Ectodermal cell (in vitro differentiated cells): ENCODE measurements at regions not wholly inside any gene's neighbourhood (a gene's known extent, or its start where the extent isn't known, plus 50 kb on each side); places are given as distances from the start of the nearest gene placed in this dataset.
"Not testable (repeated sequence)": the region's sequence is repeated elsewhere in the genome, so short reads cannot be mapped to it uniquely, and the experiment has no call there.

Experiments used
- H3K27ac ChIP-seq: 2 replicates; pipeline ENCODE4 v1.7.0; 2013; ENCODE audit warnings: mild to moderate bottlenecking, low read depth, low read length; ENCODE audit not compliant: insufficient read depth, poor library complexity, severe bottlenecking
- H3K27me3 ChIP-seq: 2 replicates; pipeline ENCODE4 v1.7.0; 2013; ENCODE audit warnings: mild to moderate bottlenecking, low read length; ENCODE audit not compliant: insufficient read depth, control insufficient read depth, poor library complexity, severe bottlenecking
- H3K36me3 ChIP-seq: one replicate; pipeline ENCODE4 v1.7.0; 2013; ENCODE audit warnings: low read length; ENCODE audit not compliant: control insufficient read depth, insufficient read depth
- H3K4me1 ChIP-seq: one replicate; pipeline ENCODE4 v1.7.0; 2013; ENCODE audit warnings: low read length; ENCODE audit not compliant: control insufficient read depth, insufficient read depth
- H3K4me3 ChIP-seq: 2 replicates; pipeline ENCODE4 v1.7.0; 2013; ENCODE audit warnings: low read depth, low read length, control low read depth; ENCODE audit not compliant: insufficient read depth
- H3K9me3 ChIP-seq: 2 replicates; pipeline ENCODE4 v1.7.0; 2013; ENCODE audit warnings: mild to moderate bottlenecking, low read length, moderate library complexity; ENCODE audit not compliant: control insufficient read depth
- WGBS, 2 experiments: methylation state at CpG; one replicate each; pipeline ENCODE4 v1.1.7; 2013; ENCODE audit warnings: missing lambda C conversion rate in 2 of 2; 5-methylcytosine and 5-hydroxymethylcytosine counted together

- no peaks in the 10 kb centered on the region for H3K27me3 ChIP-seq
- no peak overlapping the region for H3K4me3 ChIP-seq
- H3K9me3 ChIP-seq, result no peaks in the 10 kb centered on the region
- H3K36me3 ChIP-seq, result no peaks in the 10 kb centered on the region
- H3K4me1 ChIP-seq, result no peaks in the 10 kb centered on the region
- H3K27ac ChIP-seq, result no peak overlapping the region
- 79 to 80% methylated on average over 6 to 7 of the region's 7 CpGs for WGBS, 2 experiments
Measured at GRCh38 chr1:238340989-238341388, 450.3 kb upstream of the ZP4 start.

GRCh38 chr1:238336531-238336930, 445.8 kb upstream of the ZP4 start:
- Histone ChIP-seq H3K36me3 (no peaks in the 10 kb centered on the region), H3K4me1 (no peaks in the 10 kb centered on the region)
- WGBS, 2 experiments, result 81 to 83% methylated on average over 7 of the region's 7 CpGs

GRCh38 chr1:238334170-238334569, 443.4 kb upstream of the ZP4 start:
- Histone ChIP-seq H3K27ac (no peak overlapping the region), H3K4me3 (no peak overlapping the region), H3K4me1 (no peaks in the 10 kb centered on the region), H3K27me3 (no peaks in the 10 kb centered on the region), H3K36me3 (no peaks in the 10 kb centered on the region), H3K9me3 (no peaks in the 10 kb centered on the region)
- no CpG with 5 or more reads among the region's 1 CpG for WGBS, 2 experiments

More at GRCh38 chr1:238336531-238336930, 445.8 kb upstream of the ZP4 start:
- no peak overlapping the region for H3K27ac ChIP-seq
- no peak overlapping the region for H3K4me3 ChIP-seq
- H3K9me3 ChIP-seq, result no peaks in the 10 kb centered on the region
- H3K27me3 ChIP-seq, result no peaks in the 10 kb centered on the region

- Histone ChIP-seq H3K9me3 (no peaks in the 10 kb centered on the region), H3K27ac (no peak overlapping the region), H3K4me3 (no peak overlapping the region), H3K36me3 (no peaks in the 10 kb centered on the region), H3K27me3 (no peaks in the 10 kb centered on the region), H3K4me1 (no peaks in the 10 kb centered on the region)
Measured at GRCh38 chr1:238331557-238331956, 440.8 kb upstream of the ZP4 start.

GRCh38 chr1:238329671-238330070, 438.9 kb upstream of the ZP4 start:
- H3K36me3 ChIP-seq, result no peaks in the 10 kb centered on the region
- H3K27ac ChIP-seq, result no peak overlapping the region
- H3K9me3 ChIP-seq, result no peaks in the 10 kb centered on the region
- no peaks in the 10 kb centered on the region for H3K27me3 ChIP-seq
- no peak overlapping the region for H3K4me3 ChIP-seq
- no peaks in the 10 kb centered on the region for H3K4me1 ChIP-seq
- WGBS, 2 experiments, result 94 to 100% methylated on average over 1 of the region's 1 CpG

GRCh38 chr1:238327033-238327432, 436.3 kb upstream of the ZP4 start:
- not testable (repeated sequence) for H3K27ac ChIP-seq, H3K4me1 ChIP-seq, H3K27me3 ChIP-seq, H3K4me3 ChIP-seq, H3K36me3 ChIP-seq, H3K9me3 ChIP-seq
- WGBS, 2 experiments, result 94 to 96% methylated on average over 22 of the region's 22 CpGs

GRCh38 chr1:238326479-238326878, 435.8 kb upstream of the ZP4 start:
- not testable (repeated sequence) for H3K9me3 ChIP-seq, H3K27ac ChIP-seq, H3K4me3 ChIP-seq, H3K36me3 ChIP-seq, H3K4me1 ChIP-seq, H3K27me3 ChIP-seq
- 97% methylated on average over 9 of the region's 9 CpGs for WGBS, 2 experiments

GRCh38 chr1:238324211-238324864, 433.6 kb upstream of the ZP4 start:
- no peak overlapping the region for H3K4me3 ChIP-seq
- H3K27ac ChIP-seq, result no peak overlapping the region
- no peaks in the 10 kb centered on the region for H3K36me3 ChIP-seq
- no peaks in the 10 kb centered on the region for H3K27me3 ChIP-seq
- no peaks in the 10 kb centered on the region for H3K4me1 ChIP-seq
- no peaks in the 10 kb centered on the region for H3K9me3 ChIP-seq
- 93 to 95% methylated on average over 8 to 9 of the region's 9 CpGs for WGBS, 2 experiments

- Histone ChIP-seq H3K9me3 (no peaks in the 10 kb centered on the region), H3K36me3 (no peaks in the 10 kb centered on the region), H3K4me1 (no peaks in the 10 kb centered on the region), H3K27me3 (no peaks in the 10 kb centered on the region), H3K4me3 (no peak overlapping the region), H3K27ac (no peak overlapping the region)
- 92 to 94% methylated on average over 3 of the region's 3 CpGs for WGBS, 2 experiments
Measured at GRCh38 chr1:238323490-238323889, 432.8 kb upstream of the ZP4 start.

GRCh38 chr1:238319957-238320356, 429.2 kb upstream of the ZP4 start:
- no peaks in the 10 kb centered on the region for H3K36me3 ChIP-seq
- no peaks in the 10 kb centered on the region for H3K9me3 ChIP-seq
- H3K27me3 ChIP-seq, result no peaks in the 10 kb centered on the region
- H3K4me1 ChIP-seq, result no peaks in the 10 kb centered on the region
- H3K27ac ChIP-seq, result no peak overlapping the region
- 78 to 79% methylated on average over 5 of the region's 5 CpGs for WGBS, 2 experiments
- H3K4me3 ChIP-seq, result no peak overlapping the region
